Prostate gland (tissue), 2 donors: ENCODE measurements at regions not wholly inside any gene's neighbourhood (a gene's known extent, or its start where the extent isn't known, plus 50 kb on each side); places are given as distances from the start of the nearest gene placed in this dataset.

Source experiments
- POLR2A ChIP-seq: fragments of 450-650 bp; IDR thresholded peaks from one replicate; pipeline ENCODE4 v1.6.1; 2016; ENCODE audit warnings: antibody characterized with exemption, mild to moderate bottlenecking
- POLR2AphosphoS5 ChIP-seq: sonication (generic); formaldehyde crosslinking; IDR thresholded peaks from one replicate; pipeline ENCODE4 v1.6.1; 2017; ENCODE audit warnings: antibody characterized with exemption
- TF ChIP-seq, protein P1 (sequence below), 4 experiments: fragments of 200-600 bp in 2 of 4; fragments of 450-650 bp in 2 of 4; sonication (generic) in 2 of 4; IDR thresholded peaks; 1 replicate in 3 of 4; 2 replicates in 1 of 4; pipeline ENCODE4 v1.5.1; 2016 to 2019; ENCODE audit warnings: antibody characterized with exemption in 4 of 4, mild to moderate bottlenecking in 2 of 4, moderate library complexity in 2 of 4

DNA sequence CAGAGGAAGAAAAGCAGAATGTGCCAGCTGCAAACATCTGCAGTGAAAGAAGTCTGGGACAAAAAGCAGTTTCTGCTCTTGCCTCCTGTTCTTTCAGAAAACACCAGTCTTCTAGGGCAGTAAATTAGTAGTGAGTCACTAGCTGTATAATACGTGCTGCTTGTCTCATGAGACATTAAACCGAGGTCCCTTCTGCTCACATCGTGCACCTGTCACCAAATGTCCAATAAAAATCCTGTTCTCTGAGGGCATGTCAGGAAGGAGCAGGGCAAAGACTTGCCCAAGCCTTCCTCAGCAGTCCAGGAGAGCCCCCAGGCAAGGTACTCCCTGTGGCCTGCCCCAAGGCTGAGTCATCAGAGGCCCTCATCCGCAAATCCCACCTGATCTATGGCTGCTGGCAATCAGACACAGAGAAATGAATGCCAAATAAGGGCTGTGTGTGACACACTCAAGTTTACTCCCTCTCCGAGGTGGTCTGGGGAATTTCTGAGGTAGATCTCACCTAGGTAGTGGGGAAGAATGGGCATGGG, 255.3 kb upstream of the SMARCA2 start:
- TF ChIP-seq POLR2A, result no peak
- no peak for TF ChIP-seq POLR2AphosphoS5
- TF ChIP-seq, protein P1, sequence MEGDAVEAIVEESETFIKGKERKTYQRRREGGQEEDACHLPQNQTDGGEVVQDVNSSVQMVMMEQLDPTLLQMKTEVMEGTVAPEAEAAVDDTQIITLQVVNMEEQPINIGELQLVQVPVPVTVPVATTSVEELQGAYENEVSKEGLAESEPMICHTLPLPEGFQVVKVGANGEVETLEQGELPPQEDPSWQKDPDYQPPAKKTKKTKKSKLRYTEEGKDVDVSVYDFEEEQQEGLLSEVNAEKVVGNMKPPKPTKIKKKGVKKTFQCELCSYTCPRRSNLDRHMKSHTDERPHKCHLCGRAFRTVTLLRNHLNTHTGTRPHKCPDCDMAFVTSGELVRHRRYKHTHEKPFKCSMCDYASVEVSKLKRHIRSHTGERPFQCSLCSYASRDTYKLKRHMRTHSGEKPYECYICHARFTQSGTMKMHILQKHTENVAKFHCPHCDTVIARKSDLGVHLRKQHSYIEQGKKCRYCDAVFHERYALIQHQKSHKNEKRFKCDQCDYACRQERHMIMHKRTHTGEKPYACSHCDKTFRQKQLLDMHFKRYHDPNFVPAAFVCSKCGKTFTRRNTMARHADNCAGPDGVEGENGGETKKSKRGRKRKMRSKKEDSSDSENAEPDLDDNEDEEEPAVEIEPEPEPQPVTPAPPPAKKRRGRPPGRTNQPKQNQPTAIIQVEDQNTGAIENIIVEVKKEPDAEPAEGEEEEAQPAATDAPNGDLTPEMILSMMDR (IDR thresholded peaks at IDR 0.05), result no peak
